ENCODE measurements at regions not wholly inside any gene's neighbourhood (a gene's known extent, or its start where the extent isn't known, plus 50 kb on each side); places are given as distances from the start of the nearest gene placed in this dataset.

DNA sequence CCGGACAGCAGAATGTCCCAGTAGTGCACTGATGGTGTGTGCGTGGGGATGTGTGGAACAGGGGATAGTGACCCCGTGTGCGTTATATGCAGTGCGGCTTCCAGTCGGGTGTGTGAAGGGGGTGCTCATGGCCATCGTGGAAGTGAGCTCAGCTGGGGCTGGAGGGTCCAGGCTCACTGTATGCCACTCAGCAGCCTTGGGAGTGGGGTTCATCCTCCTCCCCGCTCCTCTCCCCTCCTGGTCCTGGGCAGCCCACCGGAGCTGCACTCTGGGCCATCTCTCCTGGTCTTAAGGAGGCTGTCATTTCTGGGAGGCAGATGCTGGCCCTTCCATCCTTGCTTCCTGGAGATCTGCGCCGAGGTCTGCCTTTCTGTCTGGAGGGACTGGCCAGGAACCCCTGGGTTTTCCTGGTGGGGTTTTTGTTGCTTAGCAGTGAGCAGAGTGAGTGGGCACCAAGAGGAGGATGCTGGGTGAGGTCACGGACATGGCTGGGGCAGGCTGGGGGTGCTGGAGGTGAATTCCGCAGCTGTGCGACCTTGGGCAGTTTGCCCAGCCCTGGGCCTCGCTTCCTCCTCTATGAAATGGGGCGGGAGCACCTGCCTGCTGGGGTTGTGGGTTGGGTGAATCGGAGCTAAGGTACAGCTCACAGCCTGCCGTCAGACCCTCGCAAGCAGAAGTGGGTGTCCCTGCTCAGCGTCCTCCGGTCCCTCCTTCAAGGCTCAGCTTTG is 164.1 kb downstream of the SEC14L1 start:
- ATAC-seq: no peak
- Mint-ChIP-seq H3K4me3 (no peak overlapping the region), H3K27ac (no peak overlapping the region), H3K36me3 (ENCODE audit: low read depth) (no peaks in the 10 kb centered on the region), H3K9me3 (ENCODE audit: insufficient read depth) (no peaks in the 10 kb centered on the region), H3K4me1 (ENCODE audit: low read depth) (no peaks in the 10 kb centered on the region), H3K27me3 (ENCODE audit: low read depth) (no peaks in the 10 kb centered on the region)
- CTCF ChIA-PET: no interaction called here
- POLR2A ChIA-PET: no interaction called here
- DNase-seq: no peak

DNA sequence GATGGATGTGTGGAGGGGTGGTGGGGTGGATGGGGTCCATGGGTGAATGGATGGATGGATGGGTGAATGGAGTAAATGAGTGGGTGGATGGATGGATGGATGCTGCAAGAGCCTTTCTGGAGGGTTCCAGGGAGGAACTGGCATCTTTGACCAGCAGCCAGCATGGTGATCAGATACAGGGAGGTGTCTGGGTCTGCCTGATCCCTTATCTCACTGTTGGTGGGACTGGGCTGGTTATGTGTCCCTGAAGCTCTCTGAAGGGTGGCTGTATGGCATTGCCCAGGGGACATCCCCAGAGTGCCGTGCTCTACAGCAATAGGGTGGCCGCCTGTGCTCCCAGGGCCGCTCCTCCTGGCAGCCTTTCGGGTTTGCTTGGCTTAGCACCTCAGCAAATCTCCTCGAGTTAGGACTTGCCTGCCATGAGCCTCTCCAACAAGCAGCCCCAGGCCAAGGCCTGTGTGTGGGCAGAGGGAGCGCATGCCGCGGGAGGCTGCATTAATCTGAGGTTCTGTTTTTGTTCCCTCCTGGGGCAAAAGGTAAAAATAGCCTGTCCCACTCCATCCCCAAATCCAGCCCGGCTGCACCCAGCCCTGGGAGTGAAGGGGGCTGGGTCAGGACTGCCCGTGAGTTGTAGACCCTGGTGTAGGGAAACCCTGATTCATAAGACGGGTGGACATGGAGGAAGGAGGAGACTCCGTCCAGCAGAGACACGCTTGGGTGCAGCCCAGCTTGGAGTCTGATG is 165.4 kb downstream of the SEC14L1 start:
- no peaks in the 10 kb centered on the region for H3K36me3 Mint-ChIP-seq (ENCODE audit: low read depth)
- no peaks in the 10 kb centered on the region for H3K4me1 Mint-ChIP-seq (ENCODE audit: low read depth)
- no peak for DNase-seq
- H3K27ac Mint-ChIP-seq: no peak overlapping the region
- no peaks in the 10 kb centered on the region for H3K9me3 Mint-ChIP-seq (ENCODE audit: insufficient read depth)
- ChIA-PET POLR2A (no interaction called here), CTCF (no interaction called here)
- no peak overlapping the region for H3K4me3 Mint-ChIP-seq
- H3K27me3 Mint-ChIP-seq (ENCODE audit: low read depth): no peaks in the 10 kb centered on the region
- ATAC-seq: no peak

DNA sequence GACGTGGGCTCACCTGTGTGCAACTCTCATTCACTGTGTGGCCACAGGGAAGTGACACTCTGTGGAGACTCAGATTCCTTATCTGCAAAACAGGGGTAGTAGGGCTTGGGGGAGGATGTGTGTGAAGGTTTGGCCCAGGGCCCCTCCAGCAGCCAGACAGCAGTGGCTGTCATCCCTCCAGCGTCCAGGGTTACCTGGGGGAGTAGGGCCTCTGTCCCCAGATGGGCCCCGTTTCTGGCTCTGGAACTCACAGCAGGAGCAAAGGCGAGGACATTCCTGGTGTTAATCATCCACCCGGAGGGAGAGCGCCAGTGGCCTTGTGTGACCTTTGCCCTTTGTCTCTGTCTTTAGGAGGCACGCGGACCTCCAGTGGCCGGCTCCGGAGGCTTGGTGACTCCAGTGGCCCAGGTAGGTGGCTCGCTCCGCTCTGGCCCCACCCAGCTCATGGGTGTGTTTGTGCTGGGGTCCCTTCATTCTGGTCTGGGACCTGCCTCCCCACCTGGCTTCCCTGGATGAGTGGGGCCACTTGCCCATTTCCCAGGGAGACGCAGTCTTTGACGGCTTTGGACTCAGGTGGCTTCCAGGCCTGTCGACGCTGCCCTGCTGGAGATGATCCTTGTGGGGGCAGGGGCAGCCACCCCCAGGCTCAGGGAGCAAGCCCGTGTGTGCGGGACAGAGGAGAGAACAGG is 166.2 kb downstream of the SEC14L1 start:
- no peaks in the 10 kb centered on the region for H3K9me3 Mint-ChIP-seq (ENCODE audit: insufficient read depth)
- no peaks in the 10 kb centered on the region for H3K36me3 Mint-ChIP-seq (ENCODE audit: low read depth)
- POLR2A ChIA-PET: no interaction called here
- H3K27ac Mint-ChIP-seq: no peak overlapping the region
- H3K4me1 Mint-ChIP-seq (ENCODE audit: low read depth): no peaks in the 10 kb centered on the region
- H3K27me3 Mint-ChIP-seq (ENCODE audit: low read depth): no peaks in the 10 kb centered on the region
- no peak overlapping the region for H3K4me3 Mint-ChIP-seq
- DNase-seq (no peak), ATAC-seq (no peak)
- CTCF ChIA-PET: no interaction called here

DNA sequence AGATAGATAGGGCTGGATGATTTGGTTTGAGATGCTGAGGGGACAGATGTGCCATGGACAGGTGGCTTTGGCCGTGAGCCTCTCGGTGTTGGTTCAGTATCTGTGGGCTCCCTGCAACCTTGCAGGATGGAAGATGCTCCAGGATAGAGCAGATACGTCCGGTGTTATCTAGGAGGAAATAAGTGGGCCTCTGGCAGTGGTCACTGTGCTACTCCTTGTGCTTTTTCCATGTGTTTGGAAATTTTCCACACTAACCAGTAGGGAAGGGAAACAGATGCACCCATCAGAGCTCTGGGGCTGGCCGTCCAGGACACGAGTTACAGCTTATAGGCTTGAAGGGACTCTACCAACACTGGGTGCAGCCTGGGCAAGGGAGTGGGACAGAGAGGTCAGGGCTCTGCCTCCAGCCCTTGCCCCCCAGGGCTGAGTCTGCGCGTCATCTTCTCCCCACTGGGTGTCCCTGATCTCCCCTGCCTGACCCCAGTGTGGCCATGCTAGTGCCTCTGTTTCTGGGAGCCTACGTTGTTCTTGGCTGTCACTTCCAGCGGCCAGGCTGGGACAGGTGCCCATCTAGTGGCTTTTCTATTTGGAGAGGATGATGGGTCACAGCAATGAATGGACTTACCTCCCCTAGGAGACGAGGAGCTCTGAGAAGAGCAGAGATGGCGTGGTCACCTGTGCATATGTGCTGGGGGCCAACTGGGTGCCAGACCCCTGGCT is 166.9 kb downstream of the SEC14L1 start:
- DNase-seq: no peak
- no peaks in the 10 kb centered on the region for H3K4me1 Mint-ChIP-seq (ENCODE audit: low read depth)
- H3K27ac Mint-ChIP-seq: no peak overlapping the region
- CTCF ChIA-PET: no interaction called here
- no peaks in the 10 kb centered on the region for H3K27me3 Mint-ChIP-seq (ENCODE audit: low read depth)
- no peaks in the 10 kb centered on the region for H3K36me3 Mint-ChIP-seq (ENCODE audit: low read depth)
- H3K4me3 Mint-ChIP-seq: no peak overlapping the region
- POLR2A ChIA-PET: no interaction called here
- no peaks in the 10 kb centered on the region for H3K9me3 Mint-ChIP-seq (ENCODE audit: insufficient read depth)
- no peak for ATAC-seq

DNA sequence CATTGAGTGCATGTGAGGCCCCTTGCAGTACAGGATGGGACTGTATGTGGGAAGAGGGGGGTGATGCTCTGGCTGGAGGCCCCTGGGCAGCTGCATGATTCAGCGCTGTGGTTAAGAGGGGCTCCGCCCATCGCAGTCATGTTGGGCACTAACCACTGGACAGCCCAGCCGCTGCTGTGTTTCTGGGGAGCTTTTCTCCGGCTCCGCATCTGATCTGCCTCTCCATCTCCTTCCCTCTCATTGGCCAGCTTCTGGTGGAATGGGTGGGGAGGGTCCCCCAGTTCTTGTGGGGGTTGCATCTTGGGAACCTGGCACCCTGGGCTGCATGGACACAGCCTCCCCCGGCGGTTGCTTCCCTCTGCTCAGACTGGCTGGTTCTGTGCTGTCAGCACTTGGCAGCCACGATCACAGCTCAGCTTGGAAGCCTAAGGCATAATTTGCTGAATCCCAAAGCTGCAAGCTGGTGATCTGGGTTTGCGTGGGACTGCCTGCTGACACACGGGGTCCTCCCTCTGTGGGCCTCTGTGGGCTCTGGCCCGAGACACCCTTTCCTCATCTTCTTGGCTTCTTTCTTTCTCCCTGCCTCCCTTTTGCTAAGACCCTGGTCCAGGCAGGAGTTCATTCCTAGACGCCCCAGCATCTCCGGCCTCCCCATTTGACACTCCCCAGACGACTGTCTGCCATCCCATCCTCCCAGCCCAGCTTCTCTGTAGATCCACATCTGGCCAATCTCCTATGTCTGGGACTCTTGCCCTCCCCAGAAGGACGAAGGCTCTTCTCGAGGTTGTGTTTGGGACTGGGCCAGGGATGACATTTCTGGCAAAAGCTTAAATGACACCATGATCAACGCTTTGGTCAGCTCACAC is 168.3 kb downstream of the SEC14L1 start:
- DNase-seq (no peak), ATAC-seq (no peak)
- POLR2A ChIA-PET: interaction anchor here (0.7 kb wide), 1 partner anchor 30 kb away, joined by 3 read pairs; no protein-coding TSS in a partner anchor
- Mint-ChIP-seq H3K4me3 (no peak overlapping the region), H3K27ac (no peak overlapping the region), H3K9me3 (ENCODE audit: insufficient read depth) (no peaks in the 10 kb centered on the region), H3K27me3 (ENCODE audit: low read depth) (no peaks in the 10 kb centered on the region), H3K36me3 (ENCODE audit: low read depth) (no peaks in the 10 kb centered on the region), H3K4me1 (ENCODE audit: low read depth) (no peaks in the 10 kb centered on the region)
- CTCF ChIA-PET: interaction anchor here (0.6 kb wide), 1 partner anchor 1385 kb away, joined by 3 read pairs; no protein-coding TSS in a partner anchor

DNA sequence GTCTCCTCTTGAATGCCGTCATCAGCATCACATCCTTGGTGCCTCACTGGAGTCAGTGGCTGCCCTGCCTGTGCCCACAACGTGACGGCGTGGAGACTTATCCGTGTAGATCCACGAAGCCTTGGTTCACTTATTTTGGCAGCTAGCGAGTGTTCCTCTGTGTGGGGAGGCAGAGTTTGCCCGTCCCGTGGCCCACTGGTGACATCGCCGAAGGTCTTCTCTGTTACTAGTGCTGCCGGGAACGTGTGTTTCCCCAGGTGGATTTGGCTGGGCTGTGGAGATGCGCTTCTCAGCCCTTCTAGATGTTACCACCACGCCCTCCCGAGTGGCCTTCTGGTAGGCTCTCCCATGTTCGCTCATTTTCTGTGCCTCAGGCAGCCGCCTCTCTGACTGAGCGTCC is 169.6 kb downstream of the SEC14L1 start:
- ChIA-PET POLR2A (no interaction called here), CTCF (no interaction called here)
- Mint-ChIP-seq H3K9me3 (ENCODE audit: insufficient read depth) (no peaks in the 10 kb centered on the region), H3K4me3 (no peak overlapping the region), H3K4me1 (ENCODE audit: low read depth) (peaks cover 1% of the 10 kb centered on the region), H3K27ac (no peak overlapping the region), H3K36me3 (ENCODE audit: low read depth) (no peaks in the 10 kb centered on the region), H3K27me3 (ENCODE audit: low read depth) (no peaks in the 10 kb centered on the region)
- ATAC-seq (no peak), DNase-seq (no peak)

DNA sequence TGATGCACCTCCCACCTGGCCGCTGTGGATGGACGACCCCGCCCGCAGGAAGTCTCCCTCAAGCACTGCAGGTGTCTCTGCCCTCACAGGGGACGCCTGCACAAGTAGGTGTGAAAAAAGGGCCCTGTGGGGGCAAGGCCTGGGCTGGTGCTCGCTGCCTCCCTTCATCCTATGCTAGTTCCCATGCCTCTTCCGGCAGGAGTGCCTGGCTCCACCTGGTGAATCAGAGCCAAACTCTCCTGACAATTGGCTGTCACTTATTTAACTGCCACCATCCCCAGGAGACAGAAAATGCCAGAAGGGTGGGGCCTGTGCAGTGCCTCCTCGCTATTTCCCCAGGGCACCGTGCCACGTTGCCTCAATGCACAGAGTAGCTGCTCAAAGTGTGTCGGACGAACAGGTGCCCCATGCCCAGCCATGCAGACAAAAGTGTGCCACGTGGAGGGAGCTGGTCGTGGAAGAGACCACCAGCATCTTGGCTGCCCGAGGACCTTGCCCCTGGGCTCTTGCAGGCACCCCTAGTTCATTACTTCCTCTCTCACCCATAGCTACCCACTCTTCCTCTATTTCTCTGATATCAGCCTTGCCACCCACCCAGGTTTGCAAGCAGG is 170.7 kb downstream of the SEC14L1 start:
- no peaks in the 10 kb centered on the region for H3K27me3 Mint-ChIP-seq (ENCODE audit: low read depth)

DNA sequence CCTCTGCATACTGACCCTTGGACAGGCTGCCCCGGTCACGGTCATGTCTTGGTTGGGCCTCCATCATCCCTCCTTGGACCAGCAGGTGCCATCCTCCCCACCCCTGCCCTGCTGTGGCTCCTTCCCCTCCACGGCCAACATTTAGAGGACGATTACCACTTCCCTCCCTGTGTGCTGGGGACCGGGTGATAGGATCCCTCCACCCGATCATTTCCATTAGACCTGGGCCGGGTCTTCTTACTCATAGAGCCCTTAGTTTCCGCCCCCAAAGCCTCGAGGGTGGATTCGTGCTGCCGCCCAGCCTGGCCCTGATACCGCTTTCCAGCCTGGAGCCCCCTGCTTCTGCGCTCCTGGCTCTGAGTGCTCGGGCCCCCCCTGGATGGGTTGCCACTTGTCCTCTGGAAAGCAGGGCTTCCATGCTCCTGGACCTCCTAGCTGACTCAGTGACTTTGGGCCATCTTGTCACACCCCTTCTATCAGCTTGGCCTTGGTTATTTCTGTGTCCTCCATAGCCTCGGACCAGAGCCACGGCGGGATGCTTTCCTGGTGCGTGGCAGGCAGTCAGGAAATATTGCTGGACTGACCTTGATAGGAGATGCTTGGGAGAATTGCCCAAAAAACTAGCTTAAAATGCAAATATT is 171.4 kb downstream of the SEC14L1 start:
- Mint-ChIP-seq H3K9me3 (ENCODE audit: insufficient read depth) (no peaks in the 10 kb centered on the region), H3K36me3 (ENCODE audit: low read depth) (no peaks in the 10 kb centered on the region), H3K27ac (no peak overlapping the region), H3K4me1 (ENCODE audit: low read depth) (peaks cover 4% of the 10 kb centered on the region), H3K4me3 (no peak overlapping the region), H3K27me3 (ENCODE audit: low read depth) (no peaks in the 10 kb centered on the region)
- ATAC-seq (no peak), DNase-seq (no peak)
- POLR2A ChIA-PET: no interaction called here
- CTCF ChIA-PET: no interaction called here

More for the DNA sequence above, 170.7 kb downstream of the SEC14L1 start:
- H3K4me1 Mint-ChIP-seq (ENCODE audit: low read depth): peaks cover 4% of the 10 kb centered on the region
- POLR2A ChIA-PET: no interaction called here
- DNase-seq (no peak), ATAC-seq (no peak)
- H3K36me3 Mint-ChIP-seq (ENCODE audit: low read depth): no peaks in the 10 kb centered on the region
- no peaks in the 10 kb centered on the region for H3K9me3 Mint-ChIP-seq (ENCODE audit: insufficient read depth)
- no peak overlapping the region for H3K27ac Mint-ChIP-seq
- CTCF ChIA-PET: no interaction called here
- no peak overlapping the region for H3K4me3 Mint-ChIP-seq

DNA sequence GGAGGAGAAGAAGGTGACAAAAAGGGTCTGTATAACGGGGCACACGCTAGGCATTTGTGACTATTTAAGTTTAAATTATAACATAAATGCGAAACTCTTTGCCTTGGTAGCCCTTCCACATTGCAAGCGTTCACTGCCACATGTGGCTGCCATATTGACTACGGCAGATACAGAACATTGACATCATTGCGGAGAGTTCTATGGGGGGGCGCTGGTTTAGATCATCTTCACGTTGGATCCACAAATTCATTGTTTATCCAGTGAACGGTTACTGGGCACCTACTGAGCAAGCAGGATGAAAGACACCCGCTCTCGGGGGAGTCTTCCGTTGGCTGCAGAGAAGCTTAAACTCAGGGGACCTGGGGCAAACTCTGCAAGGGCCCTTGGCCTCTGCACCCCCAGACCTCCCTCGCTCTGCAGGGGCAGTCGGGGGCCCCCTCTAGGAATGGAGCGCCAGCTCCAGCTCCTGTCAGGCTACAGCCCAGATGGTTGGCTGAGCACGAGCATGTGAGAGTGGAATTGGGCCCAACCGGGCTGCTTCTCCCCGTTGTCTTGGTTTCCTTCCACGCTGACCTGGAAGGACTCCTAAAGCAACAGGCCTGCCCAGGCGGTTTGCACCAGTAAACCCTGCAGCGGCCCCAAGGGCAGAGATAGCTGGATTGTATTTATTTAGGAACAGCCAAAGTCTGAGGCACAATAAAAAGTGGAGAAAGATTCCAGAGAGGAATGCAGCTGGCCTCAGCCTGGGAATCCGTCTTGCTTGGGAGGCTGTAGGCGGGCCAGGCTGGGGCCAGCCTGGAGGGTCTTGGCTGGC is 172.2 kb downstream of the SEC14L1 start:
- CTCF ChIA-PET: interaction anchor here (0.7 to 1.0 kb wide), 2 partner anchors 92 to 244 kb away, joined by 3 read pairs; no protein-coding TSS in a partner anchor
- no peak overlapping the region for H3K4me3 Mint-ChIP-seq
- H3K4me1 Mint-ChIP-seq (ENCODE audit: low read depth): peaks cover 4% of the 10 kb centered on the region
- H3K27ac Mint-ChIP-seq: no peak overlapping the region
- no peaks in the 10 kb centered on the region for H3K9me3 Mint-ChIP-seq (ENCODE audit: insufficient read depth)
- H3K36me3 Mint-ChIP-seq (ENCODE audit: low read depth): no peaks in the 10 kb centered on the region
- DNase-seq (no peak), ATAC-seq (no peak)
- no peaks in the 10 kb centered on the region for H3K27me3 Mint-ChIP-seq (ENCODE audit: low read depth)
- POLR2A ChIA-PET: interaction anchor here (0.6 to 0.7 kb wide), 2 partner anchors 38 to 924 kb away, joined by 3 to 8 read pairs; no protein-coding TSS in a partner anchor

DNA sequence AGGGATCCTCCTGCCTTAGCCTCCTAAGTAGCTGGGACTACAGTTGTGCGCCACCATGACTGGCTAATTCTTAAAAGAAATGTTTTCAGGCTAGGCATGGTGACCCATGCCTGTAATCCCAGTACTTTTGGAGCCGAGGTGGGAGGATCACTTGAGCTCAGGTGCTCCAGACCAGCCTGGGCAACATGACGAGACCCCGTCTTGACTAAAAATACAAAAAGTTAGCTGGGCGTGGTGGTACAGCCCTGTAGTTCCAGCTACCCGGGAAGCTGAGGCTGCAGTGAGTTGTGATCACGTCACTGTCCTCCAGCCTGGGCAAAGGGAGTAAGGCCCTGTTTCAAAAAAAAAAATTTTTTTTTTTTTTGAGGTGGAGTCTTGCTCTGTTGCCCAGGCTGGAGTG is 173.1 kb downstream of the SEC14L1 start:
- Mint-ChIP-seq H3K27me3 (ENCODE audit: low read depth) (no peaks in the 10 kb centered on the region), H3K4me3 (no peak overlapping the region), H3K36me3 (ENCODE audit: low read depth) (no peaks in the 10 kb centered on the region), H3K9me3 (ENCODE audit: insufficient read depth) (no peaks in the 10 kb centered on the region), H3K4me1 (ENCODE audit: low read depth) (peaks cover 4% of the 10 kb centered on the region), H3K27ac (no peak overlapping the region)
- DNase-seq (no peak), ATAC-seq (no peak)
- ChIA-PET CTCF (interaction anchor here (0.7 to 1.0 kb wide), 2 partner anchors 92 to 245 kb away, joined by 3 read pairs; no protein-coding TSS in a partner anchor), POLR2A (interaction anchor here (0.6 kb wide), 1 partner anchor 39 kb away, joined by 3 read pairs; no protein-coding TSS in a partner anchor)

All from activated CD8-positive, alpha-beta T cell treated with anti-CD3 and anti-CD28 coated beads, Interleukin-2, amount 10 ng/mL, durations not matched to agents 7 days and 5 days (primary cell).